ENCODE measurements at regions not wholly inside any gene's neighbourhood (a gene's known extent, or its start where the extent isn't known, plus 50 kb on each side); places are given as distances from the start of the nearest gene placed in this dataset.

DNA sequence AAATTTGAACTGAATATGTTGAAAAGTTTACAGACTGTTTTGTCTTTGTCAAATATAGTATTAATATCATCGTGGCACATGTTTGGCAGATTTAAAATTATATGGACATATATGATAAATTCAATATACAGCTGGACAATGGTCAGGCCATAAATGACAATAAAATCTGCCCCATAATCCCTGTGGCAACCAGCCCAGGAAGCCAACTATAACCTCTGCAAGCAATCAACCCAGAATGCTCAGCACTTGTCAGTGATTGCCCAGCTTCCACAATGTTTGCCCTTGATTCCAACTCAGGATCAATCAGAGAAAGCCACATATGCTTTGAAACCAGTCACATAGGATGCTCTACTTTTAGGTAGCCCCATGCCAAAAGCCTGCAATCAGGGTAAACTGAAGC, 671.9 kb downstream of the SUCLG1 start:
- TF ChIP-seq, protein P1, sequence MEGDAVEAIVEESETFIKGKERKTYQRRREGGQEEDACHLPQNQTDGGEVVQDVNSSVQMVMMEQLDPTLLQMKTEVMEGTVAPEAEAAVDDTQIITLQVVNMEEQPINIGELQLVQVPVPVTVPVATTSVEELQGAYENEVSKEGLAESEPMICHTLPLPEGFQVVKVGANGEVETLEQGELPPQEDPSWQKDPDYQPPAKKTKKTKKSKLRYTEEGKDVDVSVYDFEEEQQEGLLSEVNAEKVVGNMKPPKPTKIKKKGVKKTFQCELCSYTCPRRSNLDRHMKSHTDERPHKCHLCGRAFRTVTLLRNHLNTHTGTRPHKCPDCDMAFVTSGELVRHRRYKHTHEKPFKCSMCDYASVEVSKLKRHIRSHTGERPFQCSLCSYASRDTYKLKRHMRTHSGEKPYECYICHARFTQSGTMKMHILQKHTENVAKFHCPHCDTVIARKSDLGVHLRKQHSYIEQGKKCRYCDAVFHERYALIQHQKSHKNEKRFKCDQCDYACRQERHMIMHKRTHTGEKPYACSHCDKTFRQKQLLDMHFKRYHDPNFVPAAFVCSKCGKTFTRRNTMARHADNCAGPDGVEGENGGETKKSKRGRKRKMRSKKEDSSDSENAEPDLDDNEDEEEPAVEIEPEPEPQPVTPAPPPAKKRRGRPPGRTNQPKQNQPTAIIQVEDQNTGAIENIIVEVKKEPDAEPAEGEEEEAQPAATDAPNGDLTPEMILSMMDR (IDR thresholded peaks at IDR 0.05): no peak
- no peak for TF ChIP-seq SIN3A (IDR thresholded peaks at IDR 0.05; ENCODE audit: borderline replicate concordance, insufficient read depth, low read depth, low read length)
- TF ChIP-seq, protein P2, sequence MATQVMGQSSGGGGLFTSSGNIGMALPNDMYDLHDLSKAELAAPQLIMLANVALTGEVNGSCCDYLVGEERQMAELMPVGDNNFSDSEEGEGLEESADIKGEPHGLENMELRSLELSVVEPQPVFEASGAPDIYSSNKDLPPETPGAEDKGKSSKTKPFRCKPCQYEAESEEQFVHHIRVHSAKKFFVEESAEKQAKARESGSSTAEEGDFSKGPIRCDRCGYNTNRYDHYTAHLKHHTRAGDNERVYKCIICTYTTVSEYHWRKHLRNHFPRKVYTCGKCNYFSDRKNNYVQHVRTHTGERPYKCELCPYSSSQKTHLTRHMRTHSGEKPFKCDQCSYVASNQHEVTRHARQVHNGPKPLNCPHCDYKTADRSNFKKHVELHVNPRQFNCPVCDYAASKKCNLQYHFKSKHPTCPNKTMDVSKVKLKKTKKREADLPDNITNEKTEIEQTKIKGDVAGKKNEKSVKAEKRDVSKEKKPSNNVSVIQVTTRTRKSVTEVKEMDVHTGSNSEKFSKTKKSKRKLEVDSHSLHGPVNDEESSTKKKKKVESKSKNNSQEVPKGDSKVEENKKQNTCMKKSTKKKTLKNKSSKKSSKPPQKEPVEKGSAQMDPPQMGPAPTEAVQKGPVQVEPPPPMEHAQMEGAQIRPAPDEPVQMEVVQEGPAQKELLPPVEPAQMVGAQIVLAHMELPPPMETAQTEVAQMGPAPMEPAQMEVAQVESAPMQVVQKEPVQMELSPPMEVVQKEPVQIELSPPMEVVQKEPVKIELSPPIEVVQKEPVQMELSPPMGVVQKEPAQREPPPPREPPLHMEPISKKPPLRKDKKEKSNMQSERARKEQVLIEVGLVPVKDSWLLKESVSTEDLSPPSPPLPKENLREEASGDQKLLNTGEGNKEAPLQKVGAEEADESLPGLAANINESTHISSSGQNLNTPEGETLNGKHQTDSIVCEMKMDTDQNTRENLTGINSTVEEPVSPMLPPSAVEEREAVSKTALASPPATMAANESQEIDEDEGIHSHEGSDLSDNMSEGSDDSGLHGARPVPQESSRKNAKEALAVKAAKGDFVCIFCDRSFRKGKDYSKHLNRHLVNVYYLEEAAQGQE (IDR thresholded peaks at IDR 0.05; ENCODE audit: insufficient read depth in 1 of 2, low read depth in 2 of 2, low read length in 1 of 2): no peak
- TF ChIP-seq POLR2AphosphoS5 (IDR thresholded peaks at IDR 0.05; ENCODE audit: low read depth, low read length): no peak
- no peak for TF ChIP-seq TCF7L2 (IDR thresholded peaks at IDR 0.05; ENCODE audit: low read depth, low read length)

Data from Panc1 (cell line).